ENCODE measurements at regions not wholly inside any gene's neighbourhood (a gene's known extent, or its start where the extent isn't known, plus 50 kb on each side); places are given as distances from the start of the nearest gene placed in this dataset.

- no peak for TF ChIP-seq CTCF (IDR thresholded peaks at IDR 0.05; ENCODE audit: insufficient read depth, low read length)
- TF ChIP-seq POLR2AphosphoS5 (IDR thresholded peaks at IDR 0.05; ENCODE audit: low read depth), result no peak
These were observed 169.9 kb upstream of the TENM3 start for GRCh38 chr4:182073278-182073677.

Measured in HL-60 (cell line).